Left renal cortex interstitium (tissue), 4 donors: ENCODE measurements at regions not wholly inside any gene's neighbourhood (a gene's known extent, or its start where the extent isn't known, plus 50 kb on each side); places are given as distances from the start of the nearest gene placed in this dataset.
"Not testable (repeated sequence)": the region's sequence is repeated elsewhere in the genome, so short reads cannot be mapped to it uniquely, and the experiment has no call there.

Source experiments
- DNase-seq, 4 donors: peaks; one replicate each; pipeline ENCODE4 v3.0.0-alpha.2; 2013; ENCODE audit warnings: low read depth in 4 of 4, low spot score in 2 of 4, missing footprints in 1 of 4

DNA sequence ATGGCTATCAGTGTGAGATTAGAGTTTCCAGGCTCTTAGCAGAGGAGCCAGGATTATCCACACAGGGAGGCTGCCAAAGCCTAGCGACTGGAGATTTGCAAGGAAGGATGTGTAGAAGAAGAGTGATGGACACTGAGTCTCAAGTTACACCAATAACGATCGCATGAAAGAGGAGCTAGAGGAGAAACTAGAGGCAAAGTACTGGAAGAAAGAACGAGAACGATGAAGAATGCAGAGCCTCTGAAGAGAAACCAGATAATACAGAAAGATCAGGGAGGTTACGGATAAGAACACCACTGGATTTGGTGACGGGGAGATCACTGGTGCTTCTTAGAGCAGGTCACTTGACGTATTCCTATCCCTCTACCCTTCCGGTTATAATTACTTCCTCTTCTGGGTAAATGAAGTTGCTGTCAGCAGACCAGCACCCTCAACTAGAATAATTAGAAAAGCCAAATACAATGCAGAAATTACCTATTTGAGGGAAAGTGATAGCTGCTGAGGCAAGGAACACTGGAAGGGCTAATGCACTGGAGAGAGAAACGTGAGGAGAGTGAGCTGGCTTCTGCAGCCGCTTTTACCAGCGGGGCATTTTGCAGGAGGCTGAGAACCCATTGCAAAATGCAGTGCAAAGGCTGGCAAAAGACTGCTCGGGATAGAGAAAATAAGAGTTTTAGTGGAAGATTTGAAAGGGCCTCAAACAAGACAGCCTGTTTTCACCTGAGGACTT is 93.1 kb upstream of the HIF1A start:
- DNase-seq = no peak

DNA sequence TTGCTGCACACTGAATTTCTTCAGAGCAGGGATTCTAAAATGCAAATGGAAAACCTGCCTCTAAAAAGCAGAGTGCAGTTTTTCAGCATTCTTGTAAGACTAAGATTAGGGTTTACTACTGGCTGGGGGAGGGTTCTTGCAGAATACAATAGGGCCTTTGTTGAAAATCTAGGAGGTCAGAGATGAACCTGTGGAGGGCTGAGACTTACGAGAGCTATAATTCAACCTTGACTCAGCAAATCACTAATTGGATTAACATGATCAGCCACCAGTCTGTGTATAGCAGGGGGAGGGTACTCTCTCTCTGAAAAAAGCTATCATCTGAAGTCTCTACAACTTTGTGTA is 92.6 kb upstream of the HIF1A start:
- DNase-seq = no peak

- no peak for DNase-seq
Observed at GRCh38 chr14:61603736-61604135, 91.6 kb upstream of the HIF1A start.

DNA sequence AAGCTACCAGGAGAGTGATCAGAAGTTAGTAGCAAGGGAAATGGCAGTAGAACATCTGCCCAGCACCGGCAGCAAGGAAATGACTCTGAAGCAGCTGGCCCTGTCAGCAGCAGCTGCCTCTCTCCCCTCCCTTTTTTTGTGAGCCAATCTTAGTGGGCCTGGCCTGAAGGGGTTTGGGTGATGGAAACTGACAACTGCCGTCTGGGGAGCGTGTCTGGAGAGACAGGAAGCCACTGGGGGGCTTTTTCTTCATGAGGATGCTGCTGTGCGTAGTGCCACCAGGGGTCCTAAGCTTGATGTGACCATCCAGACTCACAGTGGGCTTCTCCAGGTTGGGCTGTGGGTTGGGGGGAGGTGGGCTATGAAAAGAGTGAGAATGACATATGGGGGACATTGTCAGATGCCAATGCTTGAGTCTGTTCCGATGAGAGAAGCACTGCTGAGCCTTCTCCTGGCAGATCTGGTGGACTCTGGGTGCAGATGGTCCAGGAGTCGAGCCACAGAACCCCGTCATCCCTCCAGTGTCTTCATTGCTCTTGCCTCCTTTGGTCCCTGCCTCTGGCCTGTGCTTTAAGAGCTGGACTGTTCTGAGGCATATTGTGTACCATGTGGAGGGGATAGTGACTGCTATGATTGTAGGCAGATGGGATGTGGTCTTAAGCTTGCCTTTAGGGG is 87.6 kb upstream of the HIF1A start:
- DNase-seq = no peak

GRCh38 chr14:61608245-61609165 is 86.8 kb upstream of the HIF1A start:
- DNase-seq = no peak

GRCh38 chr14:61609191-61609843 is 86.0 kb upstream of the HIF1A start:
- no peak for DNase-seq

- DNase-seq = no peak
Observed at GRCh38 chr14:61609884-61610283, 85.4 kb upstream of the HIF1A start.

- DNase-seq = no peak
Observed at GRCh38 chr14:61610900-61611299, 84.4 kb upstream of the HIF1A start.

- DNase-seq = no peak
Observed at GRCh38 chr14:61611880-61612630, 83.3 kb upstream of the HIF1A start.

DNA sequence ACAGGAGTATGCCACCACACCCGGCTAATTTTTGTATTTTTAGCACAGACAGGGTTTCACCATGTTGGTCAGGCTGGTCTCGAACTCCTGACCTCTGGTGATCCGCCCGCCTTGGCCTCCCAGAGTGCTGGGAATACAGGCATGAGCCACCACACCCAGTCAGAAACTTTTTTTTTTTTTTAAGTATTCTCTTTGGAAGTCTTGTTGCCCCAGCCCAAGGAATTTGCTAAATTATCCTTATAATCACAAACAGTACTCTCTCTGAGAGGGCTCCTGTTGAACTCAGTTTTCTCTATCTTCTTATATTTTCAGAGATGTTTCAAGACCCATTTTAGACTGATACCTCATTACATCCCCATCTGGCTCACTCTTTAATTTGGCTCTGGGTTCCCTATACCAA is 82.3 kb upstream of the HIF1A start:
- DNase-seq = not testable (repeated sequence)

- DNase-seq = no peak
Observed at GRCh38 chr14:61614693-61615092, 80.6 kb upstream of the HIF1A start.

- DNase-seq = no peak
Observed at GRCh38 chr14:61615743-61616523, 79.4 kb upstream of the HIF1A start.

- DNase-seq = no peak
Observed at GRCh38 chr14:61616524-61617185, 78.7 kb upstream of the HIF1A start.

- DNase-seq = no peak
Observed at GRCh38 chr14:61618448-61618847, 76.9 kb upstream of the HIF1A start.

- no peak for DNase-seq
Observed at GRCh38 chr14:61619494-61619893, 75.8 kb upstream of the HIF1A start.

DNA sequence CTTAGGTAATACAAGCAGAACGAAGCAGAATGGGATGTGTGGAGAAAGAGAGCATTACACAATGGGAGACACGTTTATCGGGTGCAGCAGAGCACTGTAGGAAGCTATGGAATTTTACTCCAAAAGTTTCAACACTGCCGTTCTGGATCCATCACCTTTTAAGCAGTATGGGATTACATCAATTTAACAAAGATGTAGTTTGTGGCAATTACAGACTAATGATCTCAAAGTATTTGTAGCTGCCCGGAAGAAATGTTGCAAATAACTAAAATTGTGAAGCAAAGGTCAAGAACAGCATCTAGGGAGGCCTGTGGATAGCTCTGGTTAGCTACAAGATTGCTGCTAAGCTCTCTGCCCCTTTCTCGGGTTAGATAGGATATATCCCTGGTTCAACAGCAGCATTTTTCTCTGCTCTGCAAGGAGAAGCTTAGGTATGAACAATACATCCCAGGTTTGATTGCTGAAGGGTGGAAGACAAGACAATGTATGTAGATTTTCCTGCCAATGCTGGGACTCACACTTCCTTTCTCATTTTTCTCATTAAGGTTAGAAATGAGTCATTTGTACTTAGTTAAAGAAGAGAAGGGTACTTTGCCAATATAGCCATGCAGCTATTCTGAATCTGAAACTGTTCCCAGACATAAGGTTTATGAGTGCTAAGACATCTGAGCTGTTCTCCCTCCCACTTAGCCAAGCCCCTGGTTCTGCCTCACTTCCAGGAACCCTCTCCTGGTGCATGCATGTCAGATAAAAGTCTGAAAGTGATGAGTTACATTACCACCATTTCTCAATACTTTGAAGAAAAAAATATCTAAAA is 75.0 kb upstream of the HIF1A start:
- no peak for DNase-seq

- no peak for DNase-seq
Observed at GRCh38 chr14:61621444-61621843, 73.9 kb upstream of the HIF1A start.

GRCh38 chr14:61622051-61622450 is 73.3 kb upstream of the HIF1A start:
- no peak for DNase-seq
